MM.1S (cell line): ENCODE measurements at regions not wholly inside any gene's neighbourhood (a gene's known extent, or its start where the extent isn't known, plus 50 kb on each side); places are given as distances from the start of the nearest gene placed in this dataset.

Experiments
- CTCF ChIP-seq: fragments of 300-600 bp; sonication (generic); IDR thresholded peaks from 2 replicates; pipeline ENCODE4 v1.5.1; 2016; ENCODE audit warnings: antibody characterized with exemption, low read length, mixed read lengths
- EZH2 ChIP-seq: fragments of 300-600 bp; sonication (generic); optimal IDR thresholded peaks from 2 replicates; pipeline ENCODE3; 2017; ENCODE audit warnings: low read depth, mild to moderate bottlenecking, antibody characterized with exemption, low read length, mixed read lengths
- EZH2phosphoT487 ChIP-seq: fragments of 300-600 bp; sonication (generic); IDR thresholded peaks from 2 replicates; pipeline ENCODE4 v1.6.1; 2018; ENCODE audit warnings: antibody characterized with exemption, low read length

- TF ChIP-seq EZH2 (no peak), CTCF (no peak), EZH2phosphoT487 (no peak)
Measured at GRCh38 chr6:120373185-120373584, 961.1 kb downstream of the TBC1D32 start.
